Nephron progenitor cell (in vitro differentiated cells): ENCODE measurements at regions not wholly inside any gene's neighbourhood (a gene's known extent, or its start where the extent isn't known, plus 50 kb on each side); places are given as distances from the start of the nearest gene placed in this dataset.

Experiments used
- DNase-seq: peaks from one replicate; pipeline ENCODE4 v3.0.0; 2021
- H3K27ac Mint-ChIP-seq: 2 replicates; pipeline ENCODE4 v1.8.0; 2021; ENCODE audit warnings: mild to moderate bottlenecking, moderate library complexity, mixed read lengths
- H3K27me3 Mint-ChIP-seq: 2 replicates; pipeline ENCODE4 v1.8.0; 2021; ENCODE audit warnings: mild to moderate bottlenecking, low read depth, mixed read lengths; ENCODE audit not compliant: poor library complexity
- H3K36me3 Mint-ChIP-seq: 2 replicates; pipeline ENCODE4 v1.8.0; 2021; ENCODE audit warnings: low read depth, mixed read lengths
- H3K4me1 Mint-ChIP-seq: 2 replicates; pipeline ENCODE4 v1.8.0; 2021; ENCODE audit warnings: mixed read lengths
- H3K4me3 Mint-ChIP-seq: 2 replicates; pipeline ENCODE4 v1.8.0; 2021; ENCODE audit warnings: mild to moderate bottlenecking, moderate library complexity, mixed read lengths
- H3K9me3 Mint-ChIP-seq: 2 replicates; pipeline ENCODE4 v1.8.0; 2021; ENCODE audit warnings: mild to moderate bottlenecking, moderate library complexity, mixed read lengths
- CTCF ChIP-seq: fragments of 200-600 bp; sonication (generic); IDR thresholded peaks from 2 replicates; pipeline ENCODE4 v1.5.0; 2021; ENCODE audit warnings: antibody characterized with exemption

- Mint-ChIP-seq H3K27me3 (peaks cover 16% of the 10 kb centered on the region), H3K4me1 (peaks cover 27% of the 10 kb centered on the region), H3K36me3 (no peaks in the 10 kb centered on the region), H3K9me3 (peaks cover 6% of the 10 kb centered on the region), H3K27ac (no peak overlapping the region), H3K4me3 (no peak overlapping the region)
- no peak for TF ChIP-seq CTCF
- no peak for DNase-seq
These were observed 641.1 kb downstream of the DHX35 start for GRCh38 chr20:39603219-39603618.

GRCh38 chr20:39602649-39603048 is 640.5 kb downstream of the DHX35 start:
- Mint-ChIP-seq H3K9me3 (peaks cover 6% of the 10 kb centered on the region), H3K27me3 (peaks cover 16% of the 10 kb centered on the region), H3K27ac (no peak overlapping the region), H3K4me3 (no peak overlapping the region), H3K36me3 (no peaks in the 10 kb centered on the region), H3K4me1 (peaks cover 27% of the 10 kb centered on the region)
- DNase-seq = no peak
- no peak for TF ChIP-seq CTCF

GRCh38 chr20:39600871-39601270 is 638.7 kb downstream of the DHX35 start:
- Mint-ChIP-seq H3K4me3 (no peak overlapping the region), H3K4me1 (peaks cover 25% of the 10 kb centered on the region), H3K27ac (no peak overlapping the region), H3K27me3 (peaks cover 17% of the 10 kb centered on the region), H3K9me3 (peaks cover 2% of the 10 kb centered on the region), H3K36me3 (no peaks in the 10 kb centered on the region)
- no peak for DNase-seq
- no peak for TF ChIP-seq CTCF

GRCh38 chr20:39600156-39600555 is 638.0 kb downstream of the DHX35 start:
- Mint-ChIP-seq H3K27ac (no peak overlapping the region), H3K9me3 (no peaks in the 10 kb centered on the region), H3K36me3 (no peaks in the 10 kb centered on the region), H3K4me1 (peaks cover 25% of the 10 kb centered on the region), H3K27me3 (peaks cover 19% of the 10 kb centered on the region), H3K4me3 (no peak overlapping the region)
- TF ChIP-seq CTCF = no peak
- no peak for DNase-seq

GRCh38 chr20:39596554-39596953 is 634.4 kb downstream of the DHX35 start:
- no peak for TF ChIP-seq CTCF
- H3K36me3 Mint-ChIP-seq = no peaks in the 10 kb centered on the region
- peaks cover 22% of the 10 kb centered on the region for H3K4me1 Mint-ChIP-seq
- no peak for DNase-seq
- no peak overlapping the region for H3K4me3 Mint-ChIP-seq
- H3K9me3 Mint-ChIP-seq = no peaks in the 10 kb centered on the region
- H3K27me3 Mint-ChIP-seq = peaks cover 16% of the 10 kb centered on the region
- H3K27ac Mint-ChIP-seq = no peak overlapping the region

GRCh38 chr20:39592371-39592770 is 630.2 kb downstream of the DHX35 start:
- TF ChIP-seq CTCF = no peak
- Mint-ChIP-seq H3K36me3 (no peaks in the 10 kb centered on the region), H3K27me3 (peaks cover 9% of the 10 kb centered on the region), H3K27ac (no peak overlapping the region), H3K4me1 (peaks cover 26% of the 10 kb centered on the region), H3K9me3 (peaks cover 4% of the 10 kb centered on the region), H3K4me3 (no peak overlapping the region)
- DNase-seq = no peak
